ENCODE measurements at regions not wholly inside any gene's neighbourhood (a gene's known extent, or its start where the extent isn't known, plus 50 kb on each side); places are given as distances from the start of the nearest gene placed in this dataset.

DNA sequence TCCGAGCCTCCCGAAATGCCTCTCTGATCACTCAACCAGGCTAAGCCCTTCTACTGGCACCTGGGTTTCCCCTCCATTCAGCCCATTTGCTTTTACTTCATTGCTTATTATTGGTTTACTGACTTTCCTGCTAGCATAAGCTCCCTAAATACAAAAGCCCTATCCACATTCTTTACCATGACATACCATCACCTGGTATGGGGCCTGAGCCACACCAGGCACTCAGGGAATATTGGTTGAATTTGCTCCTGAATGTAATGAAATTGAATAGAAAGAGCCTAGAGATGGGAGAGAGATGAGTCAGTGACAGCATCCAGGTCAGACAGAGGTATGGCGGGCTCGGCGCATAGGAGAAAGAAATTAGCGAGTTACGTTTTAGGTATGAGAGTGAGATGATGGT lies 120.0 kb downstream of the CD164 start:
- H2AFZ ChIP-seq (ENCODE audit: low read depth, low read length): peak overlapping the region; percentile 14; the same call in 1 of the 2 replicates
- H3K9me1 ChIP-seq (ENCODE audit: control insufficient read depth, insufficient read depth, low read length): no peaks in the 10 kb centered on the region
- intact Hi-C loops (cut with micrococcal nuclease) (no loop called here), in situ Hi-C loops (cut with MboI) (no loop called here)
- 94% methylated on average over 7 of the region's 7 CpGs for WGBS (ENCODE audit: insufficient coverage, low coverage, missing lambda C conversion rate)
- TF ChIP-seq, protein P1, sequence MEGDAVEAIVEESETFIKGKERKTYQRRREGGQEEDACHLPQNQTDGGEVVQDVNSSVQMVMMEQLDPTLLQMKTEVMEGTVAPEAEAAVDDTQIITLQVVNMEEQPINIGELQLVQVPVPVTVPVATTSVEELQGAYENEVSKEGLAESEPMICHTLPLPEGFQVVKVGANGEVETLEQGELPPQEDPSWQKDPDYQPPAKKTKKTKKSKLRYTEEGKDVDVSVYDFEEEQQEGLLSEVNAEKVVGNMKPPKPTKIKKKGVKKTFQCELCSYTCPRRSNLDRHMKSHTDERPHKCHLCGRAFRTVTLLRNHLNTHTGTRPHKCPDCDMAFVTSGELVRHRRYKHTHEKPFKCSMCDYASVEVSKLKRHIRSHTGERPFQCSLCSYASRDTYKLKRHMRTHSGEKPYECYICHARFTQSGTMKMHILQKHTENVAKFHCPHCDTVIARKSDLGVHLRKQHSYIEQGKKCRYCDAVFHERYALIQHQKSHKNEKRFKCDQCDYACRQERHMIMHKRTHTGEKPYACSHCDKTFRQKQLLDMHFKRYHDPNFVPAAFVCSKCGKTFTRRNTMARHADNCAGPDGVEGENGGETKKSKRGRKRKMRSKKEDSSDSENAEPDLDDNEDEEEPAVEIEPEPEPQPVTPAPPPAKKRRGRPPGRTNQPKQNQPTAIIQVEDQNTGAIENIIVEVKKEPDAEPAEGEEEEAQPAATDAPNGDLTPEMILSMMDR (IDR thresholded peaks at IDR 0.05 in 2 of 3, conservative IDR thresholded peaks at IDR 0.05 in 1 of 3; ENCODE audit: insufficient read depth in 2 of 3, low read depth in 1 of 3, low read length in 3 of 3): no peak
- TF ChIP-seq TFE3 (CRISPR knock-in tag; IDR thresholded peaks at IDR 0.05): 0 out of 2 replicates have a peak, but pooled peaks have one; percentile 11
- DNase-seq (ENCODE audit: extremely low read depth in 1 of 4, low spot score in 3 of 4) (no peak), ATAC-seq (no peak), FAIRE-seq (no peak)
- H3K9ac ChIP-seq (ENCODE audit: insufficient read depth in 1 of 2, low read depth in 2 of 2, low read length in 2 of 2): no peak overlapping the region
- no peak overlapping the region for H3K4me3 ChIP-seq
- no peaks in the 10 kb centered on the region for H3K9me3 ChIP-seq (replicated peaks; ENCODE audit: control insufficient read depth, insufficient read depth, low read depth, low read length)
- H3K4me2 ChIP-seq (ENCODE audit: insufficient read depth, low read length): no peak overlapping the region
- H3K79me2 ChIP-seq (ENCODE audit: control insufficient read depth, insufficient read depth, low read length): no peaks in the 10 kb centered on the region
- POLR2A ChIA-PET: interaction anchor here (1.1 kb wide), 1 partner anchor 32 kb away, joined by 3 read pairs; no protein-coding TSS in a partner anchor
- H3K36me3 ChIP-seq (ENCODE audit: control insufficient read depth, insufficient read depth, low read length): no peaks in the 10 kb centered on the region
- H3K27ac ChIP-seq (ENCODE audit: extremely low read depth, low read depth, low read length): no peak overlapping the region
- no TSS peak for BruUV-seq (replicated peaks)
- no peaks in the 10 kb centered on the region for H4K20me1 ChIP-seq (replicated peaks; ENCODE audit: control insufficient read depth, insufficient read depth, low read length)
- H3K27me3 ChIP-seq (ENCODE audit: control insufficient read depth in 2 of 2, insufficient read depth in 2 of 2, low read length in 2 of 2): no peaks in the 10 kb centered on the region
- CTCF ChIA-PET (ENCODE audit: low intra/inter-chr PET ratio): interaction anchor here (0.6 kb wide), 1 partner anchor 1928 kb away, joined by 3 read pairs; no protein-coding TSS in a partner anchor
- peaks cover 3 to 9% of the 10 kb centered on the region in 2 experiments; a peak in 1 of 5 replicates for H3K4me1 ChIP-seq (replicated peaks in 1 of 2; ENCODE audit: control insufficient read depth in 2 of 2, insufficient read depth in 2 of 2, low read length in 2 of 2)

Measured in K562 (cell line).